Subcutaneous abdominal adipose tissue (tissue), 5 donors: ENCODE measurements at regions not wholly inside any gene's neighbourhood (a gene's known extent, or its start where the extent isn't known, plus 50 kb on each side); places are given as distances from the start of the nearest gene placed in this dataset.

Experiments used
- H3K27ac ChIP-seq: one replicate; pipeline ENCODE4 v1.7.0; 2013; ENCODE audit warnings: low read depth, mild to moderate bottlenecking, inconsistent platforms, low read length, moderate library complexity
- H3K27me3 ChIP-seq, 5 donors: one replicate each; pipeline ENCODE4 v1.7.0; 2013; ENCODE audit warnings: low read length in 5 of 5, inconsistent platforms in 1 of 5; ENCODE audit not compliant: control insufficient read depth in 5 of 5, insufficient read depth in 4 of 5
- H3K36me3 ChIP-seq, 5 donors: one replicate each; pipeline ENCODE4 v1.7.0; 2013; ENCODE audit warnings: low read length in 5 of 5; ENCODE audit not compliant: control insufficient read depth in 5 of 5, insufficient read depth in 5 of 5
- H3K4me1 ChIP-seq, 5 donors: one replicate each; pipeline ENCODE4 v1.7.0; 2013; ENCODE audit warnings: low read length in 5 of 5, mild to moderate bottlenecking in 3 of 5, moderate library complexity in 1 of 5; ENCODE audit not compliant: control insufficient read depth in 5 of 5, insufficient read depth in 5 of 5
- H3K4me3 ChIP-seq, 5 donors: one replicate each; pipeline ENCODE4 v1.7.0; 2013; ENCODE audit warnings: low read length in 5 of 5, low read depth in 1 of 5
- H3K9ac ChIP-seq, 5 donors: one replicate each; pipeline ENCODE4 v1.7.0; 2013; ENCODE audit warnings: low read length in 5 of 5, mild to moderate bottlenecking in 4 of 5, moderate library complexity in 3 of 5
- H3K9me3 ChIP-seq, 5 donors: one replicate each; pipeline ENCODE4 v1.7.0; 2013; ENCODE audit warnings: low read length in 5 of 5; ENCODE audit not compliant: control insufficient read depth in 5 of 5
- donor health status: healthy.
- donor health status: healthy.
- donor health status: healthy.
- donor health status: healthy.
- donor health status: healthy.

DNA sequence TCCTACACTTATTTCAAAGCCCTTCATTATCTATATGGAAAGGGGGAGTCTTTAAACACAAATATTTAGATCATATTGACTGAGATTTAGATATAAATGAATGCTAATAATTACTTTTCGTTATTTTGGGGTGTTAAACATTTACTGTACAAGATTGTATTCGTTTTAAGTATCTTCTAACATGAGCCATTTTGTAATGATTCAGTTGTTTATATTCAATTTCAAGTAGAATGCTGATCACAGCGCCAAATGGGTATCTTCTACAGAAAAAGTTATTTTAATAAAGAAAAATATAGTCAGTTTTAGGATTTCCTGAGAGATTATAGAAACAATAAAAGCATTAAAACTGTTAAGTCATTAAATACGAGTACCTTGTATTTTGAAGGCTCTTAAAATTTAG is 104.5 kb upstream of the HNRNPU start:
- H3K9ac ChIP-seq: peak overlapping the region; percentile 20 to 91 (median 77)
- H3K36me3 ChIP-seq: no peaks in the 10 kb centered on the region
- H3K4me1 ChIP-seq: peaks cover 2 to 34% (median 27%) of the 10 kb centered on the region in 5 donors
- H3K4me3 ChIP-seq: peak overlapping the region; percentile 64 to 89 (median 75)
- no peaks in the 10 kb centered on the region for H3K27me3 ChIP-seq
- peak overlapping the region; percentile 96 for H3K27ac ChIP-seq
- no peaks in the 10 kb centered on the region for H3K9me3 ChIP-seq

DNA sequence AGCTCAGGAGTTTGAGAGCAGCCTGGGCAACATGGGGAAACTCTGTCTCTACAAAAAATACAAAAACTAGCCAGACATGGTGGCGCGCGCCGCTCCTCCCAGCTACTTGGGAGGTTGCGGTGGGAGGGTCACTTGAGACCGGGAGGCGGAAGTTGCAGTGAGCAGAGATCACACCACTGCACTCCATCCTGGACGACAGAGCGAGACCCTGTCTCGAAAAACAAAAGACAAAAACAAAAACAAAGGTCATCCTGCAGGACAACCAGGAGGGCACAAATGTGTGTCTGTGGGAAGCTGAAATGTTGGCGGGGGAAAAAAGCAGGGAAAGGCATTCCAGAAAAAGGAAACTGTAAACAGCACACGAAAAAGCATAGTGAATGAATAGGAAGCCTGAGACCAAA is 104.1 kb upstream of the HNRNPU start:
- H3K4me1 ChIP-seq: peaks cover 2 to 37% (median 30%) of the 10 kb centered on the region in 5 donors
- no peaks in the 10 kb centered on the region for H3K27me3 ChIP-seq
- no peaks in the 10 kb centered on the region for H3K9me3 ChIP-seq
- peak overlapping the region; percentile 96 for H3K27ac ChIP-seq
- H3K36me3 ChIP-seq: no peaks in the 10 kb centered on the region
- peak overlapping the region in 3 of 5 donors; percentile 77 to 91 (median 82) for H3K9ac ChIP-seq
- H3K4me3 ChIP-seq: peak overlapping the region; percentile 37 to 89 (median 74)

DNA sequence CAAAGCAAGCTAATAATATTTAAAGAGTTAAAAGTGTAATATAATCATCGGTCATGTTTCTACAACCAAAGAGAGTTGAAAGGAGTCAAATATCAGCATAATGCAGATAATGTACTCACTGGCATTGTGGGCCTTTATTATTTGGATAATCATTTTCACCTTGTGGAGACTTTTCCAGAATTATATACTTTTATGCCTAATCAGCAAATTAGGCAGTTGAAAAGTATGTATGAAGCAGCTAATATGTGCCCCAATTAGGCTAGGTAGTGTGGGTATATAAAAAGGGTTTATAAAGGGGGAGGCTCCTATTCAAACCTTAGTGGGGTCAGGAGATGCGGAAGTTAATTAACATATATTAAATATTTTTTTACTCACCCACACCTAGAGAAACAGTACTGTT is 102.8 kb upstream of the HNRNPU start:
- Histone ChIP-seq H3K9ac (no peak overlapping the region), H3K4me1 (peaks cover under 1 to 35% (median 29%) of the 10 kb centered on the region in 5 donors), H3K36me3 (no peaks in the 10 kb centered on the region), H3K9me3 (no peaks in the 10 kb centered on the region), H3K27me3 (no peaks in the 10 kb centered on the region), H3K4me3 (no peak overlapping the region), H3K27ac (no peak overlapping the region)

DNA sequence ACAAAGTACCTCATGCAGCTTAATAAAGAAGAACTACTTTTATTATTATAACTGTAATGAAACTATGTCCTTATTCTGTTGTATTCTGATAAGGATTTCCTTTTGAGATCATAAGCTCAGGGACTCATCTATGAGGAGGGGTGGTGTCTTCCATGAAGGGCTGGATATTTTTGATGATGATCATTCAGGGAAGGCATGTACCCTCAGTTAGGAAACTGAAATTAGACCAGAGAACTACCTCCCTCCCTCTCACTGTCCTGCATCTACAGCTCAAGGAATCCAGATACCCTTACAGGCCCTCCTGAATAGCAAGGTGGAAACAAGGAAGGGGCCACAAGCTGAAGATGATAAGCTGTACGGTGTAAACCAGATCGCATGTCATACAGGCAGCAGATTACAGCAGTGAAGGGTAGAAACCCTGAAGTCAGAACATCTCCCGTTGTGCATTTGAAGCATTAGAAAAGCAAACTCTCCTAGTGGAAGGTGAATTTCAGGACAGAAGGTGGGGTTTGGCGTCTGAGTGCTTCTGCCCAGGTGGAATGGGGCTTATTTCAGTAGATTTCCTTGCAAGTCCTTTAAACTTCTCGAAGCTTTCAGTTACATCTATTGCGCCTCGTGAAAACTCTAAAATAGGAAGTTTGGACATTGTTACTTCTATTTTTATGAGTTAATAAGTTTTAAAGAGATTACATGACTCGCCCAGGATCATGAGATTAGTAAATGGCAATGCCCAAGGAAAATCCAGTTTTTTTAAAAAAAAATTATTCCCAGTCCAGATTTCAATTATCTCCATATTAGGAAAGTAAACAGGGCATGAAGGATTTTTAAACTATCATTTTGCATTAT is 101.1 kb upstream of the HNRNPU start:
- Histone ChIP-seq H3K9me3 (no peaks in the 10 kb centered on the region), H3K4me3 (no peak overlapping the region), H3K27me3 (no peaks in the 10 kb centered on the region), H3K27ac (no peak overlapping the region), H3K4me1 (peaks cover 0 to 29% (median 25%) of the 10 kb centered on the region in 5 donors), H3K36me3 (no peaks in the 10 kb centered on the region), H3K9ac (no peak overlapping the region)

DNA sequence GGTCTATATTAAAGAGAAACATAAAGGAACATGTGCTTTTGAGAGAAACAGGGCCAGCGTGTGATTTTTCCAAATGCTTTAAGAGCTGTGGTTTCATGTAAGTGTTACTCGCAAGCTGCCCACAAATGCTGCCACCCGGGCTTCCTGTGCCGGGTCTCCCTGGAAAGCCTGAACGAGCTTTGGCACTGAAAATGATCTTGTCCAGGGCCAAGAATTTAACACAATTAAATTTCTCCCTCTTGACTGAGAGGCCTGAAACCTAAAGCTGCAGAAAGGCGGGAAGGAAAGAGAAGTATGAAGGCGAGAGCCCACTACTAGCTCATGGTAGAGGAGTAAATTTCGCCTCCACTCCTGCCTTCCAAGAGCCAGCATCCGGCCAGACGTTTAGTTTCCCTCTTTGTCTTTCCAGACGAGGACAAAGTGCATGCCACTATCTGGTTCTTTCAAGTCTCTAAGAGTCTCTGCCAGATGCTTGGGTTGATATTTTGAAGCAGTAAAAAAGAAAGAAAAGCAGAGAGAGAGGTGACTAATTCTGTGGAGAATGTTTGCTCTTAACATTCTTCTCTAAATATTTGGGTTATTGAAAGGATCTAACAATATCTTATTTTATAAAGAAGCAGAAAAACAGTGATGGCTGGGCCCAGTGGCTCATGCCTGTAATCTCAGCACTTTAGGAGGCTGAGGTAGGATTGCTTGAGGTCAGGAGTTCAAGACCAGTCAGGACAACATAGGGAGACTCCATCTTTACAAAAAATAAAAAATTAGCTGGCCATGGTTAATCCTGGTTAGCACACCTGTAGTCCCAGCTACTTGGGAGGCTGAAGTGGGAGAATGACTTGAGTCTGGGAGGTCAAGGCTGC is 100.0 kb upstream of the HNRNPU start:
- H3K4me1 ChIP-seq: peaks cover 0 to 26% (median 25%) of the 10 kb centered on the region in 5 donors
- H3K27me3 ChIP-seq: no peaks in the 10 kb centered on the region
- H3K27ac ChIP-seq: no peak overlapping the region
- no peaks in the 10 kb centered on the region for H3K36me3 ChIP-seq
- no peaks in the 10 kb centered on the region for H3K9me3 ChIP-seq
- peak overlapping the region in 4 of 5 donors; percentile 49 to 60 (median 56) for H3K9ac ChIP-seq
- peak overlapping the region; percentile 10 to 45 (median 22) for H3K4me3 ChIP-seq

DNA sequence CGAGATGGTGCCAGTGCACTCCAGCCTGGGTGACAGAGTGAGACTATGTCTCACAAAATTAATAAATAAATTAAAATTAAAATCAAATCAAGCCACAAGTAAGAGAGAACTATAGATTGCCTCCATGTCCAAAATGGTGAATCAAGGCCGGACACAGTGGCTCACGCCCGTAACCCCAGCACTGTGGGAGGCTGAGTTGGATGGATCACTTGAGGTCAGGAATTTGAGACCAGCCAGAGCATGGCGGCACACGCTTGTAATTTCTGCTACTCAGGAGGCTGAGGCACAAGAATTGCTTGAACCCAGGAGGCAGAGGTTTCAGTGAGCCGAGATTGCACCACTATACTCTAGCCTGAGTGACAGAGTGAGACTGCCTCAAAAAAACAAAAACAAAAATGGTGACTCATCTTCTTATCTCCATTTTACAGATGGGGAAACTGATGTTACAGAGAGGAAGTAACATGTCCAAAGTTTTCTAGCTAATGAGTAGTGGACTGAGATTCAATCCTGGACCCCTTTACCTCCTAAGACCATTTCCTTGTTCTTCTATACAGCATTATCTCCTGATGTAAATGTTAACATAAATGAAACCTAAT is 99.0 kb upstream of the HNRNPU start:
- Histone ChIP-seq H3K4me3 (no peak overlapping the region), H3K36me3 (no peaks in the 10 kb centered on the region), H3K27me3 (no peaks in the 10 kb centered on the region), H3K27ac (no peak overlapping the region), H3K9me3 (no peaks in the 10 kb centered on the region), H3K9ac (peak overlapping the region in 3 of 5 donors; percentile 51 to 60 (median 60)), H3K4me1 (peaks cover 0 to 18% (median 16%) of the 10 kb centered on the region in 5 donors)

DNA sequence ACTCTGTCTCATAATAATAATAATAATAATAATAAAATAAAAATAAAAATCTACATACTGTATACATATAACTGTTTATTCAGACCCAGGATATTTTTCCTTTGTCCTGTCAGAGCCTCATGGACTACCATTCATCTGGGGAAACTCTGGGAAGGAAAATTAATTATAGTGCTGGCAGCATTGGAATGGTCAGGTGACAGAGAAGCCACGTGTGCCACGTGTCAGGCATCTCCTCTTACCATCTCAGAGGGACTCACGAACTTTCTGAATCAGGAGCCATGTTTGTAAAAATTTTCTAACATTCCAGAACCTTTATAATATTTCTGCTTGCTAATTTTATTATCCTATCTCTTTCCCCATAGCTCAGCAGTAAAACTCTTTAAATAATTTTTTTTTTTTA is 97.8 kb upstream of the HNRNPU start:
- Histone ChIP-seq H3K9me3 (no peaks in the 10 kb centered on the region), H3K27me3 (no peaks in the 10 kb centered on the region), H3K27ac (no peak overlapping the region), H3K4me1 (peaks cover 0 to 15% (median 14%) of the 10 kb centered on the region in 5 donors), H3K9ac (no peak overlapping the region), H3K36me3 (no peaks in the 10 kb centered on the region), H3K4me3 (no peak overlapping the region)

DNA sequence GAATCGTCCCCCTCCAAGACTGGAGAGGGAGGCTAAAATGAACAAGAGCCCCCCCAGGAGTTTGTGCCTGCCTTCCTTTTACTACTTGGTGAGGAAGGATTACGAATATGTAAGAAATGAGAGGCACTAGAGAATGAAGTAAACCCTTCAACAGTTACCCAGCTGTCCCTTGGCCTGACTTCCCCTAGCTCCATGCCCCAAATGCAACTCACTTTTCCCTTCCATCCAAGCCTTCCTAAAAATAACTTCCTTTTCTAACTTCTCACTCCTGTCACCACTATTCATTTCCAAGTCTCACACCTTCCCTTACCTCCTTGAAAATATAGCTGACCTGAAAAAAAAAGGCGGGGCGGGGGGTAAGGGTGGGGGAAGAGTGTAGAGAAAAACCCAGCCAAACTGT is 96.6 kb upstream of the HNRNPU start:
- Histone ChIP-seq H3K36me3 (no peaks in the 10 kb centered on the region), H3K4me1 (peaks cover 0 to 15% (median 14%) of the 10 kb centered on the region in 5 donors), H3K4me3 (no peak overlapping the region), H3K9ac (no peak overlapping the region), H3K9me3 (no peaks in the 10 kb centered on the region), H3K27me3 (no peaks in the 10 kb centered on the region), H3K27ac (no peak overlapping the region)

DNA sequence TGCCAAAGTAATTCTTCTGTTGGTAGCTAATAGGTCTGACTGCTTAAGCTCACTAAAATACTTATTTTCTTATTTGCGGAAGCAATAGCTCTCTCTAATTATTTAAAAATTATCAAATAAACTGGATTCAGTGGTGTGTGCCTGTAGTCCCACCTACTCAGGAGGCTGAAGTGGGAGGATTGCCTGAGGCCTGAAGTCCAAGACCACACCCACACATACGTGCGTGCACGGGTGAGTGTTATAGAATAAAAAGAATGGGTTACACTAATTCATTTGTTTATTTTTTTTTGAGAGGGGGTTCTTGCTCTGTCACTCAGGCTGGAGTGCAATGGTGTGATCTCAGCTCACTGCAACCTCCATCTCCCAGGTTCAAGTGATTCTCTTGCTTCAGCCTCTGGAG is 94.2 kb upstream of the HNRNPU start:
- no peaks in the 10 kb centered on the region for H3K36me3 ChIP-seq
- no peak overlapping the region for H3K9ac ChIP-seq
- H3K27ac ChIP-seq: no peak overlapping the region
- no peaks in the 10 kb centered on the region for H3K9me3 ChIP-seq
- H3K4me3 ChIP-seq: no peak overlapping the region
- peaks cover 0 to under 1% (median under 1%) of the 10 kb centered on the region in 5 donors for H3K4me1 ChIP-seq
- no peaks in the 10 kb centered on the region for H3K27me3 ChIP-seq
